Retinal pigment epithelial cell (primary cell): ENCODE measurements at regions not wholly inside any gene's neighbourhood (a gene's known extent, or its start where the extent isn't known, plus 50 kb on each side); places are given as distances from the start of the nearest gene placed in this dataset.
"Not testable (repeated sequence)": the region's sequence is repeated elsewhere in the genome, so short reads cannot be mapped to it uniquely, and the experiment has no call there.

ENCODE experiments used
- DNase-seq: peaks from one replicate; pipeline ENCODE4 v3.0.0-alpha.2; 2010; ENCODE audit warnings: low read depth
- H3K4me3 ChIP-seq: 2 replicates; pipeline ENCODE4 v1.5.1; 2011; ENCODE audit warnings: mild to moderate bottlenecking, low read length, control low read depth, moderate library complexity
- CTCF ChIP-seq: conservative IDR thresholded peaks from 2 replicates; pipeline ENCODE4 v1.5.1; 2011; ENCODE audit warnings: low read depth, low read length, control low read depth, inconsistent platforms

DNA sequence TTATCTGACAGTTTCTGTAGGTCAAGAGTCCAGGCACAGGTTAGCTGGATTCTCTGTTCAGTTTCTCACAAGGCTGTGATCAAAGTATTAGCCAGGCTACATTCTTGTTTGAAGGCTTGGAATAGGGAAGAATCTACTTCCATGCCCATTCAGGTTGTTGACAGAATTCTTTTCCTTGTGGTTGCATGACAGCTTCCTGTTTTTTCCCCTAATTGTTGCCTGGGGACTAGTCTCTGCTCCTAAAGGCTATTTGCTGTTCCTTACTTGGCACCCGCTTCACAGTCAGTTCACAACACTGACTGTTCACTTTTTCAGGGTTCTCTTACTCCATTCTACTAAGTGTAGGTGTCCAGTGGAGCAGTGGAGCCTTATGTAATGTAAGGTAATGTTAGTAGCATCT, 115.4 kb upstream of the GBE1 start:
- TF ChIP-seq CTCF, result no peak
- no peak for DNase-seq
- no peak overlapping the region for H3K4me3 ChIP-seq

- DNase-seq, result no peak
- no peak for TF ChIP-seq CTCF
- H3K4me3 ChIP-seq, result no peak overlapping the region
Observed at GRCh38 chr3:81874738-81875137, 113.3 kb upstream of the GBE1 start.

DNA sequence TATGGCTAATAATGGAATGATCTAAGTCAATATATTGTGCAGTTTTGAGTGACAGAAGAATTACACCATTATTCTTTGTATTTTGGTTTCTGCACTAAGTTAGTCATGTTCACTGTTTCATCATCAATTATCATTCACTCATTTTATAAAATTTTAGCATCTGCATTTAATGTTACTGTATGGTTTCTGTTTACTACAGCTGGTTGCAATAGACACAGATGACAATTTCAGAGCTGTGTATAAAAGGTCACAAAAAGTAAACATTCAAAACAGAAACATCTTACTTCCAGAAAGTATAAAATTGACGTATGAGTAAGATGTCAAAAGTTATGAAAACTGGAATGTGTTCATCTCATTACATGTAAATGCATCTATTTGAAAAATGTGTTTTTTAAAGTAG, 111.1 kb upstream of the GBE1 start:
- no peak overlapping the region for H3K4me3 ChIP-seq
- no peak for TF ChIP-seq CTCF
- DNase-seq, result no peak

DNA sequence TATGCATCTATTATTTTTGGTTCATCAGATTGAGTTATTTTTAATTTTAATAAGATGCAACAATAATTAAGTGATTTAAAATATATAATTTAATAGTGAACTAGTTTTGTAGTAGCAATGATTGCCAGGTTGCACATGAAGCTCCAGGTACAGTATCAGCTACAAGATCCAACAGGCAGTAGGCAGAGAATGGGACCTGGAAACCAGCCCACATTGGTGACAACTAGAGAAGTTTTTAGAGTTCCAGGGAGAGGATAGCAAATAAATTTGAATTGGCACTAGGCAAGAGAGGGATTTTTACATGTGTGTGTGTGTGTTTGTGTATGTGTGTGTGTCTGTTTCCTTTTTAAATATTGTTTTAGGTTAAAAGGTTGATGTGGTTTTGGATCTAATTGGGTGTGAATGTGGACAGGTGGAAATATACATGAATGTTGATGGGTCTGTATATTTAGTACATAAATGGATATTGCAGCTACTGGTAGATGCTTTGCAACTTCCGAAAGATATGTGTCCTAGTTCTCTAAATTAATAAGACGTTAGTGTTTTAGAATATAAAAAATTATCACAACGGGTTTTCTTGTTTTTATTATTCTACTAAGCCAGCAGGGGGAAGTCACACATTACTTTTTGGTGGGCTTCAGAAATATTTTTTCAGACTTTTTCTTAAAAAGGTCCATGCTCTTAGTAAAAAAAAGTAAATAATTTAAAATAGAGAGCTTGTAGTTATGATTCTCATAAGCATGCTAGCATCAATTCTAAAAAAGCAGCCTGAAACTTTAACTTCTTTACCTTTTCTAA, 110.1 kb upstream of the GBE1 start:
- DNase-seq, result no peak
- no peak overlapping the region for H3K4me3 ChIP-seq
- TF ChIP-seq CTCF, result peak; percentile 37

DNA sequence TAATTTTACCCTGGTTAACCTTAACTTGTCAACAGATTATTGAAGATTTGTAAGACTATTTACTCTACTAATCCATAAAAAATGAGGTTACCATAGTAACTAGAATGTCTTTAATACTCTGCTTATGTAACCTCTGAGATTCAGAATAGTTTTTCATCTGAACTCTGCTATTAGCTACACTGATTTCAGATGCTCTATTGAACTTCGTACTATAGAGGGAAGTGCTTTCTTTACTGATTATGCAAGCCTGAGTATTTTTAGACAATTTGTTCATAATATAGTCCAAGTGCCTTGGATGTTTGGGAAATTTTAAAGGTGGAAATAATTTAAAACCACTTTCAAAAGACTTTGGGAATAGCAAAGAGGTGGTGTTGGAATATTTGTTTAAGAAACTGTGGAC, 107.9 kb upstream of the GBE1 start:
- TF ChIP-seq CTCF, result no peak
- H3K4me3 ChIP-seq, result no peak overlapping the region
- peak; percentile 45 for DNase-seq

GRCh38 chr3:81868597-81868996, 107.2 kb upstream of the GBE1 start:
- no peak overlapping the region for H3K4me3 ChIP-seq
- no peak for TF ChIP-seq CTCF
- no peak for DNase-seq

- no peak for TF ChIP-seq CTCF
- DNase-seq, result no peak
- H3K4me3 ChIP-seq, result no peak overlapping the region
Observed at GRCh38 chr3:81867875-81868274, 106.4 kb upstream of the GBE1 start.

GRCh38 chr3:81865164-81865563, 103.7 kb upstream of the GBE1 start:
- DNase-seq, result not testable (repeated sequence)

More at GRCh38 chr3:81865164-81865563, 103.7 kb upstream of the GBE1 start:
- H3K4me3 ChIP-seq, result not testable (repeated sequence)
